Hematopoietic multipotent progenitor cell (in vitro differentiated cells): ENCODE measurements at regions not wholly inside any gene's neighbourhood (a gene's known extent, or its start where the extent isn't known, plus 50 kb on each side); places are given as distances from the start of the nearest gene placed in this dataset.

Experiments
- DNase-seq, 3 donors: peaks; one replicate each; pipeline ENCODE4 v3.0.0-alpha.2; 2011 to 2015; ENCODE audit warnings: low read depth in 2 of 3, low spot score in 2 of 3

GRCh38 chr12:94789510-94790225 lies 139.3 kb upstream of the TMCC3 start:
- peak in 1 of 3 donors; percentile 25 for DNase-seq

GRCh38 chr12:94788298-94788697 lies 137.9 kb upstream of the TMCC3 start:
- DNase-seq = no peak

DNA sequence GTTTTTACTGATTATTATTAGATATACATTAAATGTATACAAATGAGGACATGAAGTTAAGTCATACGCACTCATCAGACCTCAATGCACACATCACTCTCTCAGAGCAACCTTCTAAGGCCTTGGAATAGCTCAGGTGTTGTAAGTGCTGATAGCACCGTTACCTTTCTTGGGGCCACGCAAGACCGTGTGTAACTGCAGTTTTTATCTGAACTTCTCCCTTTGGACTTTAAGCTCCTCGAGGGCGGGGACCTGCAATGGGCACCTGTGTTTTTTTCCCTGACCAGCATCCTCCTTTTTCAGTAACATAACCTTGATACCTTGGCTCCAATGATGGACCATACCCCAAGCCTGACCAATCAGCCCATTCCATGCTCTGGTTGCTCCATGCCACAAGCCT lies 136.5 kb upstream of the TMCC3 start:
- no peak for DNase-seq

DNA sequence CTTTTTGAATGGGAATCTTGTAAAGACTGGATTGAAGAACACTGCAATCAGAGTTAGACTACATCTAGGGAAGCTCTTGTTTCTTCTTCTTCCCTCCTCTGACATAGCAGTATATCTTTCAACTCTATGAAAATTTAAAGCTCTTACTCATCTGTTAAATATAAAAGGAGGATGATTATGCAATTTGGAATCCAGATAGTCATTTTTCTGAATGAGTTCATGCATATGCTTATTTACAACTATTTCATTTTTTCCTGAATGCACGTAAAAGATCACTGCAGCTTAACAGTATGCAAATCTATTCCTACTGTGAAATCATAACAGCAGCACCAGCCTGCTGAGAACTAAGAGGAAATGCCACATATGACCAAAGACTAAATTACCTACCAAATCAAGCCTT lies 133.5 kb upstream of the TMCC3 start:
- no peak for DNase-seq

DNA sequence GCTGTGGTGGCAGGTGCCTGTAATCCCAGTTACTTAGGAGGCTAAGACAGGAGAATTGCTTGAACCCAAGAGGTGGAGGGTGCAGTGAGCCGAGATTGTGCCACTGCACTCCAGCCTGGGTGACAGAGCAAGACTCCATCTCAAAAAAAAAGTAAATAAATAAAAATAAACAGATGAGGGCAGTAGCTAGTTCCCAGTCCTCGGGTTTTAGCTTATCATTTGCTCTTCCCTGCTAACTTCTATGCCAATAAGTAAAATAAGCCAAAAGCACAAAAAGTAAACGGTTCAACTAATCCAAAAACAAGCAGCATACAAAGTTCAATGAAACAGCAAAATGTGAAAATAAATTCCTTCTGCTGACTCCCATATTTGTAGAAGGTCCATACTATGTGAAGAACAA lies 133.0 kb upstream of the TMCC3 start:
- no peak for DNase-seq

DNA sequence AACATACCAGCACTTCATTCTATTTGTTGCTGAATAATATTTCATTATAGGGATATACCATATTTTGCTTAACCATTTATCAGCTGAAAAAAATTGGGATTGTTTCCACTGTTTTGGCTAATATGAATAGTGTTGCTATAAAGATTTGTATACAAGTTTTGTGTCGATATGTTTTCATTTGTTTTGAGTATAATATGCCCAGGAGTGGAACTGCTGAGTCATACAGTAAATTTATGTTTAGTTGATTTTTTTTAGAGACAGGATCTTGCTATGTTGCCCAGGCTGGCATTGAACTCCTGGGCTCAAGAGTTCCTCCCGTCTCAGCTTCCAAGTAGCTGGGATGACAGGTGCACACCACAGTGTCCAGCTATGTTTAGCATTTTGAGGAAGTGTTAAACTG lies 131.5 kb upstream of the TMCC3 start:
- DNase-seq = no peak

DNA sequence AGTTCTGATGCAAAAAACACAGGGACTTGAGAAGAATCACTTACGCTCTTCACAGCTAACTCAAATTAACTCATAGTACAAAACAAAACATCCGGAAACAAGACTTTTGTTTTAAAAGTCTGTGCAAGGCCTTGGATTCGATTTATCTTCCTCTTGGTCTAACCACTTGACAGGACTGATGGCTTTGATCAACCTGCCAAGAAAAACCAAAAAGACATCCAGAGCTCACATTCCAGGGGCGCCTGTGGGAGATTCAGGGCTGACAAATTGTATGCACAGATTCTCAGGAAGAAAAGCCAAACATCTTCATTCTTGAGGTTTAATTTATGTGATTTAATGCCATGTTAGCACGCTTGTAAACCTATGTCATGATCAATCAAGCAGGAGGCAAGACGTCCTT lies 129.1 kb upstream of the TMCC3 start:
- DNase-seq = no peak

DNA sequence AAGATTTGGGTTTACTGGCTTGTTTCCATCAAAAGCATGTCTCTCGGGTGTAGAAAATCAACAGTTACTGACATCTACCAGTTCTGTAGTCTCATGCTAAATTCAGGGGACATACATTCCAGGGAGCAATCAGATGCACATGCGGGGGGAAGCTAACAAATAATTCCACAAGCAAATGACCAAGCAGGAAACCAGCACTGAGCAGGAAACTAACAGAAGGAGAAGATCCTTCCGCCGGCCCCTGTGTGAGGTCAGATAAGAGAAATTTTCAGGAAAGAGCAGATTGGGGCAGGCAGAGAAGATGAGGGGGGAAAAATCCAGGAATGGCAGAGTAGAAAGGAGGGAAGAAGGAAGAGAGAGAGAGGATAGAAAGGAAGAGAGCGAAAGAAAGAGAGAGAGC lies 127.6 kb upstream of the TMCC3 start:
- no peak for DNase-seq

DNA sequence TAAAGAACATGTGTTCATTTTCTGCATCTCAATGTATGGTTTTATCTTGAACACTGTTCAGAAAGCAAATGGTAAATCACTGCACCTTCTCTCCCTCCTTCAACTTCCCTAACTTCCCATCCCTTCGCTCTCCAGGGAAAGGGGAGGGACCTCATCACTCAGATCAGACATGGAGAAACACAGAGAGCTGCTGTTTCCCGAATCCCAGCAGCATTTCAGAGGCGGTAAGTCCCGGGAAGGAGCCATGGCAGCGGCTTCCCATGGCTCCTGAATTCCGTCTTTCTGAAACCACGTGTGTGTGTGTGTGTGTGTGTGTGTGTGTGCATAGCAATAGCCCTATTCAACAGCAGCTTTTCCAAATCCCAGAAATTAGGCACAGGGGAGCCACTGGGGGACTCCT lies 125.4 kb upstream of the TMCC3 start:
- DNase-seq = no peak

- DNase-seq = no peak
Observed at GRCh38 chr12:94771741-94772140, 121.4 kb upstream of the TMCC3 start.

DNA sequence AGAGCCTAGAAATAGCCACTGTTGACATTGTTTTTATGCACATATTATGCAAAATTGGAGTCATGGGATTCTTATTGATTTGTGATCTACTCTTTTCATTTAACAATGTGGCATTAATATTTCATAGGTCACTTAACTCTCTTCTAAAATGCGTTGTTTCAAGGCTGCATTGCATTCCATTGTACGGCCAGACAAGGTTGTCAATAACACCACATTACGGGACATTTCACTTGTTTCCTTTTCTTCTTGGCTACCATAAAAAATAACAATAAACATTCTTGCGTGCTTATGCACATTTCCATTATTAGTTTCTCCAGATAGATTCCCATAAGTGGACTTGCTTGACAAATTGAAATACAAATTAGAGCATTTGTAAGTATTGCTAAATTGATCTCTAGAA lies 120.8 kb upstream of the TMCC3 start:
- no peak for DNase-seq

DNA sequence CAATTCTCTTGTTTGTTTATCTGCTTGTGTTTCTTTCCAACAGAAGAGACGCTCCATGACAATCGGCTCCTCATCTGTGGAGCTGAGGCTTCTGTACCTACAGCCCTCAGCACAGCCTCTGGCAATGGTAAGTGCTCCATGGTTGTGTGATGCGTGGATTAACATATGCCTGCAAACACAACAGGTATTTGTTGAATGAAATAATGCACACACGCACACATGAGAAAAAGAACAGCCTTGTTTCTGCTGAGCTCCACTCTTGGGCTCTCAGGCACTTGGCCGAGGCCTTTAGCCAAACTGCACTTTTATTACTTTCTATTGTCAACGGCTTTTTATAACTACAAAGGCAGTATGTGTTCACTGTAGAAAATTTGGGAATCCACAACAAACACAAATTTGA lies 120.4 kb upstream of the TMCC3 start:
- DNase-seq = no peak

GRCh38 chr12:94769776-94770759 lies 119.7 kb upstream of the TMCC3 start:
- no peak for DNase-seq

DNA sequence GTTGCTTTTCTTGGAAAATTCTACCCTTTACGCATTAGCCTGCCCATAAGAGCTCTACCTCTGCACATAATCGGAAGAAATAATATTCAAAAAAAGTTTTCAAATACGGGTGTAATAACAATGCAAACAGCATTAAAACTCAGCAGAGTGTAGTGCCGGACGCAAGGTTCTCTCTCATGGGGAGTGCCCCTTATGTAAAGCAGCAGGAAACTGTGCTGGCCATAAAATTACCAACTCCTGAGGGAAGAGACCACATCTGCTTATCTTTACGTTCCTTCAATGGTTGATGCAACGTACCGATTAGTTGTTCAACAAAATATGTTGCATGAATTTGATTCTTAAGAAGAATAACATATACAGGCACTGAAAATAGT lies 118.7 kb upstream of the TMCC3 start:
- peak in 2 of 3 donors; percentile 52 to 82 for DNase-seq

GRCh38 chr12:94768398-94769046 lies 118.2 kb upstream of the TMCC3 start:
- DNase-seq = peak in 1 of 3 donors; percentile 37

GRCh38 chr12:94767956-94768355 lies 117.6 kb upstream of the TMCC3 start:
- no peak for DNase-seq

GRCh38 chr12:94766397-94766796 lies 116.0 kb upstream of the TMCC3 start:
- no peak for DNase-seq

GRCh38 chr12:94763462-94763861 lies 113.1 kb upstream of the TMCC3 start:
- no peak for DNase-seq

- DNase-seq = no peak
Observed at GRCh38 chr12:94762943-94763342, 112.6 kb upstream of the TMCC3 start.

- no peak for DNase-seq
Observed at GRCh38 chr12:94762259-94762942, 112.0 kb upstream of the TMCC3 start.

- DNase-seq = no peak
Observed at GRCh38 chr12:94761559-94761958, 111.2 kb upstream of the TMCC3 start.
